ENCODE measurements at regions not wholly inside any gene's neighbourhood (a gene's known extent, or its start where the extent isn't known, plus 50 kb on each side); places are given as distances from the start of the nearest gene placed in this dataset.

- no peak for TF ChIP-seq CTCF (IDR thresholded peaks at IDR 0.05; ENCODE audit: poor library complexity)
- no peak for TF ChIP-seq EZH2 (IDR thresholded peaks at IDR 0.05; ENCODE audit: borderline replicate concordance)
Observed at GRCh38 chr17:31738067-31738466, 121.0 kb downstream of the COPRS start.

Measured in hepatocyte (in vitro differentiated cells).